SH-SY5Y (cell line): ENCODE measurements at regions not wholly inside any gene's neighbourhood (a gene's known extent, or its start where the extent isn't known, plus 50 kb on each side); places are given as distances from the start of the nearest gene placed in this dataset.

Experiments
- GATA2 ChIP-seq: IDR thresholded peaks from 2 replicates; pipeline ENCODE4 v1.6.1; 2011; ENCODE audit warnings: mild to moderate bottlenecking, low read depth, low read length
- GATA3 ChIP-seq: IDR thresholded peaks from 2 replicates; pipeline ENCODE4 v1.6.1; 2011; ENCODE audit warnings: low read depth, mild to moderate bottlenecking, low read length, moderate library complexity

DNA sequence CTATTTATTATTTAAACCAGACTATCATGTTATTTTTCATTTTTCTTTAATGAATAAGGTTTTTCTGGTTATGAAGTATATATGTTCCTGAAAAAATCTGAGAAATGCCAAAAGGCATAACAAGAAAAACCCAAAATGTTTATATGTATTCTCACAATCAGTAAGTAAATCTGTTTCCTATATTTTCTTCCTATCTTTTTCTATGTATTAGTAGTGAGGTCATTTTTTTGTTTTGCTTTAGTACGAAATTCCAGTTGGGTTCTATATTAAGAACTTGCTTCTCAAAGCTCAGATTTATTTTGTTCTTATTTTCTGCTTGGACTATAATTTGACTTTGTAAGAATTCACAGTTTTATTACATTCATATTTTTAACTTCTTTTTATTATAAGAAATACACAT lies 287.5 kb upstream of the NFE2L3 start:
- TF ChIP-seq GATA2 (no peak), GATA3 (no peak)
